Gastrocnemius medialis (tissue), 4 donors: ENCODE measurements at regions not wholly inside any gene's neighbourhood (a gene's known extent, or its start where the extent isn't known, plus 50 kb on each side); places are given as distances from the start of the nearest gene placed in this dataset.

Experiments
- ATAC-seq, 2 donors: fragments of 150-250 bp; one replicate each; pipeline ENCODE4 v1.9.1; 2016
- DNase-seq, 2 donors: peaks; one replicate each; pipeline ENCODE4 v3.0.0-alpha.2; 2019
- H3K27ac ChIP-seq, 4 donors: fragments of 200-600 bp; sonication (generic); 1 replicate in 1 of 4; 2 replicates in 3 of 4; pipeline ENCODE4 v1.5.1; 2016 to 2018; ENCODE audit warnings: mild to moderate bottlenecking in 2 of 4, moderate library complexity in 1 of 4
- H3K27me3 ChIP-seq, 3 donors: fragments of 200-600 bp; sonication (generic) in 2 of 3; 1 replicate in 1 of 3; 2 replicates in 2 of 3; pipeline versions ENCODE4 v1.5.1 to v1.6.0; 2016 to 2019; ENCODE audit warnings: mild to moderate bottlenecking in 1 of 3, moderate library complexity in 1 of 3
- H3K36me3 ChIP-seq, 2 donors: fragments of 200-600 bp; sonication (generic) in 1 of 2; one replicate each; pipeline ENCODE4 v1.5.1; 2017 to 2018
- H3K4me1 ChIP-seq, 2 donors: fragments of 200-600 bp; sonication (generic) in 1 of 2; one replicate each; pipeline ENCODE4 v1.5.1; 2016 to 2017; ENCODE audit warnings: mild to moderate bottlenecking in 2 of 2
- H3K4me3 ChIP-seq, 4 donors: fragments of 200-600 bp; sonication (generic) in 3 of 4; 1 replicate in 1 of 4; 2 replicates in 3 of 4; pipeline ENCODE4 v1.5.1; 2016 to 2019; ENCODE audit warnings: mild to moderate bottlenecking in 2 of 4
- H3K9me3 ChIP-seq, 3 donors: fragments of 200-600 bp; sonication (generic) in 2 of 3; 1 replicate in 1 of 3; 2 replicates in 2 of 3; pipeline ENCODE4 v1.5.1; 2016 to 2019
- POLR2A ChIP-seq, 2 donors: fragments of 450-650 bp; IDR thresholded peaks; one replicate each; pipeline ENCODE4 v1.6.1; 2017; ENCODE audit warnings: antibody characterized with exemption in 2 of 2, mild to moderate bottlenecking in 2 of 2, moderate library complexity in 2 of 2
- in situ Hi-C, 4 donors: fragments of 200-750 bp; cut with MboI; loops; one replicate each; pipeline versions ENCODE4 v1.15.0 to v1.8.0; 2017; ENCODE audit warnings: low sequenced_read_pairs in 4 of 4
- intact Hi-C: fragments of 100-400 bp; cut with DNase I; formaldehyde crosslinking; loops from one replicate; pipeline ENCODE4 v1.15.1; 2023; ENCODE audit warnings: low total_unique reads
- TF ChIP-seq, protein P1 (sequence below), 5 experiments: fragments of 450-650 bp in 3 of 5; fragments of 200-600 bp in 2 of 5; sonication (generic) in 2 of 5; IDR thresholded peaks in 4 of 5; conservative IDR thresholded peaks in 1 of 5; 1 replicate in 4 of 5; 2 replicates in 1 of 5; pipeline ENCODE4 v1.5.1; 2016 to 2019; ENCODE audit warnings: antibody characterized with exemption in 5 of 5, mild to moderate bottlenecking in 3 of 5, moderate library complexity in 3 of 5

- H3K4me1 ChIP-seq: no peaks in the 10 kb centered on the region
- intact Hi-C loops: loop anchor here (10.0 kb wide), 1 partner anchor 87 kb away; no protein-coding TSS in a partner anchor
These were observed 50.2 kb upstream of the CTAGE1 start for GRCh38 chr18:22467760-22468553.

GRCh38 chr18:22468554-22468891 lies 50.8 kb upstream of the CTAGE1 start:
- ATAC-seq: no peak
- TF ChIP-seq, protein P1, sequence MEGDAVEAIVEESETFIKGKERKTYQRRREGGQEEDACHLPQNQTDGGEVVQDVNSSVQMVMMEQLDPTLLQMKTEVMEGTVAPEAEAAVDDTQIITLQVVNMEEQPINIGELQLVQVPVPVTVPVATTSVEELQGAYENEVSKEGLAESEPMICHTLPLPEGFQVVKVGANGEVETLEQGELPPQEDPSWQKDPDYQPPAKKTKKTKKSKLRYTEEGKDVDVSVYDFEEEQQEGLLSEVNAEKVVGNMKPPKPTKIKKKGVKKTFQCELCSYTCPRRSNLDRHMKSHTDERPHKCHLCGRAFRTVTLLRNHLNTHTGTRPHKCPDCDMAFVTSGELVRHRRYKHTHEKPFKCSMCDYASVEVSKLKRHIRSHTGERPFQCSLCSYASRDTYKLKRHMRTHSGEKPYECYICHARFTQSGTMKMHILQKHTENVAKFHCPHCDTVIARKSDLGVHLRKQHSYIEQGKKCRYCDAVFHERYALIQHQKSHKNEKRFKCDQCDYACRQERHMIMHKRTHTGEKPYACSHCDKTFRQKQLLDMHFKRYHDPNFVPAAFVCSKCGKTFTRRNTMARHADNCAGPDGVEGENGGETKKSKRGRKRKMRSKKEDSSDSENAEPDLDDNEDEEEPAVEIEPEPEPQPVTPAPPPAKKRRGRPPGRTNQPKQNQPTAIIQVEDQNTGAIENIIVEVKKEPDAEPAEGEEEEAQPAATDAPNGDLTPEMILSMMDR (IDR thresholded peaks at IDR 0.05 in 4 of 5, conservative IDR thresholded peaks at IDR 0.05 in 1 of 5): no peak
- no peak for TF ChIP-seq POLR2A (IDR thresholded peaks at IDR 0.05)
- intact Hi-C loops (loop anchor here (10.0 kb wide), 1 partner anchor 86 kb away; no protein-coding TSS in a partner anchor), in situ Hi-C loops (no loop called here)
- no peaks in the 10 kb centered on the region for H3K9me3 ChIP-seq
- no peaks in the 10 kb centered on the region for H3K27me3 ChIP-seq
- no peaks in the 10 kb centered on the region for H3K36me3 ChIP-seq
- H3K27ac ChIP-seq: no peak overlapping the region
- no peak overlapping the region for H3K4me3 ChIP-seq
- DNase-seq: no peak
- H3K4me1 ChIP-seq: no peaks in the 10 kb centered on the region

More at GRCh38 chr18:22467760-22468553, 50.2 kb upstream of the CTAGE1 start:
- in situ Hi-C loops: no loop called here
- no peaks in the 10 kb centered on the region for H3K27me3 ChIP-seq
- H3K4me3 ChIP-seq: no peak overlapping the region
- no peaks in the 10 kb centered on the region for H3K36me3 ChIP-seq
- no peak for ATAC-seq
- no peak for DNase-seq
- H3K9me3 ChIP-seq: no peaks in the 10 kb centered on the region
- TF ChIP-seq POLR2A (IDR thresholded peaks at IDR 0.05): no peak
- TF ChIP-seq, protein P1 (IDR thresholded peaks at IDR 0.05 in 4 of 5, conservative IDR thresholded peaks at IDR 0.05 in 1 of 5): no peak
- no peak overlapping the region for H3K27ac ChIP-seq

DNA sequence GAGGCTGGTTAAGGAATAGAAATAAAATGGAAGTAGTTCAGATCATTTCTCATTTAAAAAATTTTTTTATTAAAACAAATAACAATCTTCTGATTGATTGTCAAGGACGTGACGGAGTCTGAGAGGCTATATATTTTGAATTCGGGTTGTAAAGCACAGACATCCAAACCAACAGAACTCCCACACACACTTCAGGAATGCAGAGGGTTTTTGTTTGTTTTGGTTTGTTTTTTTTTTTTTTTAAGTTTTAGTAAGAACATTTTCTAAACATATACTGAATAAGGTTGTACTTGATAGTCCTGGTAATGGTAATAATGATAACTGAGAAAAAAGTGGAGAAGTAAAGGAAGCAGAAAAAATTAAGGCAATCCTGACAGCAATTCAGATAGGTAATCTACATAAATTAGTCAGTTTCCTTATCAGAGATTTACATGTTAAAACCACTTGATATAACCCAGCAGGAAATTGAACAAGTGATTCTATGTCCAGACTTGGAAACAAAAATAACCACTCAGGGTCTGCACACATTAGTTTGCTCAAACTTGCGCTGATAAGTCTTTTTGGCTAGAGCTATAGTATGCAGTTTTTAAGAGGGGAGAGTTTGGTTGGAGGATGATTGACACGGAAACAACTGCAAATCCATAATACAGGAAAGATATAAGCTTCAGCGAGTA lies 51.5 kb upstream of the CTAGE1 start:
- H3K9me3 ChIP-seq: no peaks in the 10 kb centered on the region
- intact Hi-C loops (loop anchor here (10.0 kb wide), 1 partner anchor 86 kb away; no protein-coding TSS in a partner anchor), in situ Hi-C loops (no loop called here)
- H3K36me3 ChIP-seq: no peaks in the 10 kb centered on the region
- TF ChIP-seq POLR2A (IDR thresholded peaks at IDR 0.05): no peak
- TF ChIP-seq, protein P1 (IDR thresholded peaks at IDR 0.05 in 4 of 5, conservative IDR thresholded peaks at IDR 0.05 in 1 of 5): no peak
- H3K27ac ChIP-seq: no peak overlapping the region
- ATAC-seq (no peak), DNase-seq (no peak)
- no peaks in the 10 kb centered on the region for H3K4me1 ChIP-seq
- H3K27me3 ChIP-seq: no peaks in the 10 kb centered on the region
- H3K4me3 ChIP-seq: no peak overlapping the region

- in situ Hi-C loops: no loop called here
- ATAC-seq: no peak
- intact Hi-C loops: loop anchor here (10.0 kb wide), 1 partner anchor 85 kb away; no protein-coding TSS in a partner anchor
These were observed 52.2 kb upstream of the CTAGE1 start for GRCh38 chr18:22469926-22470247.

More at GRCh38 chr18:22469926-22470247, 52.2 kb upstream of the CTAGE1 start:
- Histone ChIP-seq H3K27me3 (no peaks in the 10 kb centered on the region), H3K4me1 (no peaks in the 10 kb centered on the region), H3K4me3 (no peak overlapping the region), H3K9me3 (no peaks in the 10 kb centered on the region), H3K36me3 (no peaks in the 10 kb centered on the region), H3K27ac (no peak overlapping the region)
- no peak for TF ChIP-seq POLR2A (IDR thresholded peaks at IDR 0.05)
- TF ChIP-seq, protein P1 (IDR thresholded peaks at IDR 0.05 in 4 of 5, conservative IDR thresholded peaks at IDR 0.05 in 1 of 5): no peak
- no peak for DNase-seq
